Endodermal cell (in vitro differentiated cells): ENCODE measurements at regions not wholly inside any gene's neighbourhood (a gene's known extent, or its start where the extent isn't known, plus 50 kb on each side); places are given as distances from the start of the nearest gene placed in this dataset.

Experiments
- DNase-seq: peaks from one replicate; pipeline ENCODE4 v3.0.0-alpha.2; 2017
- H3K27ac ChIP-seq: 2 replicates; pipeline ENCODE4 v1.5.1; 2013; ENCODE audit warnings: mild to moderate bottlenecking, low read depth, low read length, moderate library complexity
- H3K27me3 ChIP-seq: 2 replicates; pipeline ENCODE4 v1.6.1; 2013; ENCODE audit warnings: mild to moderate bottlenecking, low read length, moderate library complexity; ENCODE audit not compliant: insufficient read depth, control insufficient read depth, poor library complexity, severe bottlenecking
- H3K36me3 ChIP-seq: 2 replicates; pipeline ENCODE4 v1.7.0; 2013; ENCODE audit warnings: mild to moderate bottlenecking, low read length, moderate library complexity; ENCODE audit not compliant: control insufficient read depth, insufficient read depth
- H3K4me1 ChIP-seq: one replicate; pipeline ENCODE4 v1.7.0; 2013; ENCODE audit warnings: low read length; ENCODE audit not compliant: control insufficient read depth, insufficient read depth
- H3K4me3 ChIP-seq: 2 replicates; pipeline ENCODE4 v1.5.1; 2013; ENCODE audit warnings: mild to moderate bottlenecking, low read length, moderate library complexity
- H3K9ac ChIP-seq: 2 replicates; pipeline ENCODE4 v1.6.1; 2013; ENCODE audit warnings: mild to moderate bottlenecking, low read length, moderate library complexity; ENCODE audit not compliant: poor library complexity, severe bottlenecking; ENCODE audit errors: extremely low read depth
- H3K9me3 ChIP-seq: 2 replicates; pipeline ENCODE4 v1.6.1; 2013; ENCODE audit warnings: mild to moderate bottlenecking, low read length, moderate library complexity; ENCODE audit not compliant: control insufficient read depth
- H3K27ac Mint-ChIP-seq: 2 replicates; pipeline ENCODE4 v1.8.0; 2020; ENCODE audit warnings: mixed read lengths
- H3K27me3 Mint-ChIP-seq: 2 replicates; pipeline ENCODE4 v1.8.0; 2021; ENCODE audit warnings: mild to moderate bottlenecking, mixed read lengths; ENCODE audit not compliant: insufficient read depth
- H3K36me3 Mint-ChIP-seq: 2 replicates; pipeline ENCODE4 v1.8.0; 2020; ENCODE audit warnings: low read depth, mixed read lengths
- H3K4me1 Mint-ChIP-seq: 2 replicates; pipeline ENCODE4 v1.8.0; 2020; ENCODE audit warnings: mixed read lengths
- H3K4me3 Mint-ChIP-seq: 2 replicates; pipeline ENCODE4 v1.8.0; 2020; ENCODE audit warnings: mild to moderate bottlenecking, moderate library complexity, mixed read lengths
- H3K9me3 Mint-ChIP-seq: 2 replicates; pipeline ENCODE4 v1.8.0; 2020; ENCODE audit warnings: mild to moderate bottlenecking, mixed read lengths
- WGBS, 2 experiments: methylation state at CpG; one replicate each; pipeline versions ENCODE4 v1.1.5 to v1.1.7; 2013; ENCODE audit warnings: missing lambda C conversion rate in 2 of 2, mixed read lengths in 1 of 2; ENCODE audit not compliant: insufficient coverage in 1 of 2, insufficient read length in 1 of 2; 5-methylcytosine and 5-hydroxymethylcytosine counted together
- TF ChIP-seq, protein P1 (sequence below): fragments of 200-600 bp; sonication (generic); conservative IDR thresholded peaks from 2 replicates; pipeline ENCODE4 v1.5.0; 2021; ENCODE audit warnings: antibody characterized with exemption, mild to moderate bottlenecking

DNA sequence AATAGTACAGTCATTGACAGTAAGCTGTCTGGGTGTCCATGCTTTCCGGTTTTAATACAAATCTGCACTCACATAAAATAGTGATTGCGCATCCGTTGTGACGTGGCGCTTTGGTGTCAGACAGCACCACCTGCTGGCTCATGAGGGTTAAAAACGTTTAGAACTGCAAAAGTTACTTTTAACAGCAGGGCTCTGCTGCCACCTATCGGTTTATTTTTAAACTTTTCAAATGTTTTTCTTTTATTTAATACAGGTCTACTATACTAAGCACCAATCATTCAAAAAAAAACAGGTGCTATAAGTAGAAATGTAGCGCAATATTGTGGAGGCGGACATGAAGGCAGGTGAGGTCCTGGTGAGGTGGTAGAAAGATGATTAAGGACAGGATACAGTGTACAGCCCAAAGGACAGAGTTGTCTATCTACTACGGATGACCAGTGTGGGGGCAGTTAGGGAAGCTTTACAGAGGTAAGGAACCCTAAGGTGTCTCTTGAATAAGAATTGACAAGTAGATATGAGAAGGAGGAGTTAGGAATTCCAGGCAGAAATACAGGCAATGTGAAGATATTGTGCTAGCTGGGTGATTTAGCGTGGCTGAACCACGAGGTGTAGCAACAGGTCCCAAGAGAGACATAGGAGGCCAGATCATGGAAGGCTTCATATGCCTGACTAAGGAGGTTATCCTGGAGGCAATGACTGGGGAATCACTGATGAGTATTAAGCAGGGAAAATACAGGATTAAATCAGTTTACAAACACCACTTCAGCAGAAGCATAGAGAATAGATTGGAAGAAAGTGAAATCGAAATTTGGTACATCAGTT, 91.5 kb upstream of the PRB2 start:
- Histone ChIP-seq H3K9ac (no peak overlapping the region), H3K4me1 (no peaks in the 10 kb centered on the region), H3K27me3 (peaks cover 30% of the 10 kb centered on the region), H3K4me3 (no peak overlapping the region), H3K36me3 (no peaks in the 10 kb centered on the region), H3K27ac (no peak overlapping the region), H3K9me3 (no peaks in the 10 kb centered on the region)
- WGBS, 2 experiments, result 31 to 39% methylated on average over 9 to 12 of the region's 13 CpGs
- Mint-ChIP-seq H3K27ac (no peak overlapping the region), H3K9me3 (no peaks in the 10 kb centered on the region), H3K27me3 (peaks cover 7% of the 10 kb centered on the region), H3K4me3 (no peak overlapping the region), H3K36me3 (no peaks in the 10 kb centered on the region), H3K4me1 (no peaks in the 10 kb centered on the region)
- DNase-seq, result peak; percentile 89
- TF ChIP-seq, protein P1, sequence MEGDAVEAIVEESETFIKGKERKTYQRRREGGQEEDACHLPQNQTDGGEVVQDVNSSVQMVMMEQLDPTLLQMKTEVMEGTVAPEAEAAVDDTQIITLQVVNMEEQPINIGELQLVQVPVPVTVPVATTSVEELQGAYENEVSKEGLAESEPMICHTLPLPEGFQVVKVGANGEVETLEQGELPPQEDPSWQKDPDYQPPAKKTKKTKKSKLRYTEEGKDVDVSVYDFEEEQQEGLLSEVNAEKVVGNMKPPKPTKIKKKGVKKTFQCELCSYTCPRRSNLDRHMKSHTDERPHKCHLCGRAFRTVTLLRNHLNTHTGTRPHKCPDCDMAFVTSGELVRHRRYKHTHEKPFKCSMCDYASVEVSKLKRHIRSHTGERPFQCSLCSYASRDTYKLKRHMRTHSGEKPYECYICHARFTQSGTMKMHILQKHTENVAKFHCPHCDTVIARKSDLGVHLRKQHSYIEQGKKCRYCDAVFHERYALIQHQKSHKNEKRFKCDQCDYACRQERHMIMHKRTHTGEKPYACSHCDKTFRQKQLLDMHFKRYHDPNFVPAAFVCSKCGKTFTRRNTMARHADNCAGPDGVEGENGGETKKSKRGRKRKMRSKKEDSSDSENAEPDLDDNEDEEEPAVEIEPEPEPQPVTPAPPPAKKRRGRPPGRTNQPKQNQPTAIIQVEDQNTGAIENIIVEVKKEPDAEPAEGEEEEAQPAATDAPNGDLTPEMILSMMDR, result peak; percentile 100

DNA sequence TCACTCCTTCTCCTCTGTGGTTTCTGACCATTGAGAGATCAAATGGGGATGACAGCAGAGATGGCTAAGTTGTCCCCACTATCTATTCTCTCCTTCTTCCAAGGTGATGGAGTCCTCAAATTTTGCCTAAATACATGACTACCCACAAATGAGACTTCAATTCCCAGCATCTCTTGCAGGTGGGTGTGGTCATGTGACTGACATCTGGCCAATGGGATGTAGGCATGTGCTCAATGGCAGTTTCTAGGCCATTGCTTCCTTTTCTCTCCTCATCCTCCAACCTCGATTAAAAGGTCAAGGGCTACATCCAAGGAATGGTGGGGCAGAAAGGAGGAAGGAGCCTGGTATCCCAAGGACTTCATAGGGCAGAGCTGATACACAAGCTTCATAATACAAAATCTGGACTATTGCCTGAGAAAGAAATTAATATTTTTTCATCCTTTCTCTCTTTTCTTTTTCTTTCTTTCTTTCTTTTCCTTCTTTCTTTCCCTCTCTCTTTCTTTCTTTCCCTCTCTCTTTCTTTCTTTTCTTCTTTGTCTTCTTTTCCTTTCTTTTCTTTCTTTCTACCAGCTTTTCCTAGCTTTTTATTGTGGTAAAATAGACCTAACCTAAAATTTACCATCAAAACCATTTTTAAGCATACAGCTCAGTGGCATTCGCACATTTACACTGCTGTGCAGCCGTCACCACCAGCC, 100.9 kb upstream of the PRB2 start:
- Mint-ChIP-seq H3K27ac (no peak overlapping the region), H3K27me3 (peaks cover 38% of the 10 kb centered on the region), H3K9me3 (no peaks in the 10 kb centered on the region), H3K4me1 (peaks cover 6% of the 10 kb centered on the region), H3K4me3 (no peak overlapping the region), H3K36me3 (no peaks in the 10 kb centered on the region)
- TF ChIP-seq, protein P1, result no peak
- WGBS, 2 experiments, result 80 to 86% methylated on average over 2 to 3 of the region's 3 CpGs
- no peaks in the 10 kb centered on the region for H3K9me3 ChIP-seq
- no peaks in the 10 kb centered on the region for H3K36me3 ChIP-seq
- no peak overlapping the region for H3K27ac ChIP-seq
- H3K27me3 ChIP-seq, result peaks cover 31% of the 10 kb centered on the region
- H3K4me3 ChIP-seq, result no peak overlapping the region
- H3K4me1 ChIP-seq, result no peaks in the 10 kb centered on the region
- no peak overlapping the region for H3K9ac ChIP-seq
- DNase-seq, result no peak

DNA sequence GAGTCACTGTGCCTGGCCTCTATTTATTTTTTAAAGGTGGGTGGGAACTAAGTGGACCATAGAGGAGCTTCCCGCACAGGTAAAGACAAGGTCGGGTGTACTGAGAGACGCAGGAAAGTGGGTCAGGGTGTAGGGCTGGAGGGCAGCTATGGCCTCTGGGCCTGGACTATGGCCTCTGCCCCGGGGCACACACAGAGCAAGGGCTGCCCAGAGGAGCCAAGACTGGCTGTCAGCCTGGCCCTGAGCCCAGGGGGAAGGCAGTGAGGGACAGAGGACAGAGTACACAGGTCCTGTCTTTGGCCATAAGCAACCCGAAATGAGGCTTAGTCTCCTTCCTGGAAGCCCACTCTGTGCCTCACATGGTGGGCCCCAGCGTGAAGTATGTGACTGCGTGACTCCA, 102.1 kb upstream of the PRB2 start:
- Mint-ChIP-seq H3K4me3 (no peak overlapping the region), H3K27me3 (peaks cover 50% of the 10 kb centered on the region), H3K4me1 (peaks cover 6% of the 10 kb centered on the region), H3K27ac (no peak overlapping the region), H3K36me3 (no peaks in the 10 kb centered on the region), H3K9me3 (no peaks in the 10 kb centered on the region)
- no peak overlapping the region for H3K4me3 ChIP-seq
- peaks cover 43% of the 10 kb centered on the region for H3K27me3 ChIP-seq
- no peak overlapping the region for H3K9ac ChIP-seq
- no peak overlapping the region for H3K27ac ChIP-seq
- no peaks in the 10 kb centered on the region for H3K4me1 ChIP-seq
- TF ChIP-seq, protein P1, result no peak
- WGBS, 2 experiments, result 87 to 91% methylated on average over 4 to 7 of the region's 7 CpGs
- DNase-seq, result no peak
- no peaks in the 10 kb centered on the region for H3K36me3 ChIP-seq
- no peaks in the 10 kb centered on the region for H3K9me3 ChIP-seq
